GM23338 (cell line): ENCODE measurements at regions not wholly inside any gene's neighbourhood (a gene's known extent, or its start where the extent isn't known, plus 50 kb on each side); places are given as distances from the start of the nearest gene placed in this dataset.

ENCODE experiments used
- ATAC-seq: fragments of 200-7000 bp; cut with Tn5 transposase; 3 replicates; pipeline ENCODE4 v1.9.1; 2020
- DNase-seq: peaks from one replicate; pipeline ENCODE4 v3.0.0-alpha.2; 2015; ENCODE audit warnings: low spot score
- H2AFZ ChIP-seq: fragments of 200-600 bp; sonication (generic); 2 replicates; pipeline ENCODE4 v1.8.0; 2016; ENCODE audit warnings: antibody characterized with exemption, mild to moderate bottlenecking, moderate library complexity
- H3F3A ChIP-seq: fragments of 200-600 bp; sonication (generic); replicated peaks from 2 replicates; pipeline ENCODE4 v1.8.0; 2017; ENCODE audit warnings: antibody characterized with exemption, mixed run types, low read depth
- H3K27ac ChIP-seq: fragments of 200-600 bp; sonication (generic); 2 replicates; pipeline ENCODE4 v1.6.1; 2016; ENCODE audit warnings: low read depth
- H3K27me3 ChIP-seq: fragments of 200-600 bp; sonication (generic); 2 replicates; pipeline ENCODE4 v1.8.0; 2016; ENCODE audit warnings: mild to moderate bottlenecking, mixed run types, moderate library complexity; ENCODE audit not compliant: insufficient read depth
- H3K36me3 ChIP-seq: fragments of 200-600 bp; sonication (generic); 2 replicates; pipeline ENCODE4 v1.8.0; 2016; ENCODE audit warnings: mild to moderate bottlenecking; ENCODE audit not compliant: insufficient read depth
- H3K4me1 ChIP-seq: fragments of 200-600 bp; sonication (generic); 2 replicates; pipeline ENCODE4 v1.8.0; 2016; ENCODE audit warnings: mild to moderate bottlenecking, moderate library complexity; ENCODE audit not compliant: insufficient read depth
- H3K4me2 ChIP-seq: fragments of 200-600 bp; sonication (generic); 2 replicates; pipeline ENCODE4 v1.7.1; 2017; ENCODE audit warnings: mixed run types
- H3K4me3 ChIP-seq: fragments of 200-600 bp; sonication (generic); 2 replicates; pipeline ENCODE4 v1.6.1; 2016; ENCODE audit warnings: mixed run types
- H3K79me2 ChIP-seq: fragments of 200-600 bp; sonication (generic); replicated peaks from 2 replicates; pipeline ENCODE4 v1.8.0; 2017; ENCODE audit warnings: mild to moderate bottlenecking; ENCODE audit not compliant: insufficient read depth
- H3K9me2 ChIP-seq: fragments of 200-600 bp; sonication (generic); 2 replicates; pipeline ENCODE4 v1.8.0; 2017; ENCODE audit not compliant: insufficient read depth
- H4K20me1 ChIP-seq: fragments of 200-600 bp; sonication (generic); replicated peaks from 2 replicates; pipeline ENCODE4 v1.8.0; 2017; ENCODE audit warnings: mild to moderate bottlenecking; ENCODE audit not compliant: insufficient read depth
- H3K27ac Mint-ChIP-seq: 2 replicates; pipeline ENCODE4 v1.8.0; 2020; ENCODE audit warnings: inconsistent platforms, mild to moderate bottlenecking, moderate library complexity, mixed read lengths
- H3K27me3 Mint-ChIP-seq: 3 replicates; pipeline ENCODE4 v1.8.0; 2022; ENCODE audit warnings: low read depth, mild to moderate bottlenecking, moderate library complexity, mixed read lengths, inconsistent platforms; ENCODE audit not compliant: insufficient read depth, poor library complexity
- H3K36me3 Mint-ChIP-seq: 3 replicates; pipeline ENCODE4 v1.8.0; 2021; ENCODE audit warnings: low read depth, mild to moderate bottlenecking, inconsistent platforms, moderate library complexity, mixed read lengths
- H3K4me1 Mint-ChIP-seq: 3 replicates; pipeline ENCODE4 v1.8.0; 2020; ENCODE audit warnings: mild to moderate bottlenecking, inconsistent platforms, mixed read lengths
- H3K4me3 Mint-ChIP-seq: 3 replicates; pipeline ENCODE4 v1.8.0; 2021; ENCODE audit warnings: moderate library complexity, mild to moderate bottlenecking, inconsistent platforms, mixed read lengths
- H3K9me3 Mint-ChIP-seq: 3 replicates; pipeline ENCODE4 v1.8.0; 2020; ENCODE audit warnings: moderate library complexity, mild to moderate bottlenecking, inconsistent platforms, mixed read lengths
- CREB1 ChIP-seq: fragments of 250-450 bp; sonication (Bioruptor Pico); IDR thresholded peaks from 2 replicates; pipeline ENCODE4 v1.5.0; 2020; ENCODE audit warnings: low read depth, mild to moderate bottlenecking, moderate library complexity
- JUNB ChIP-seq: IDR thresholded peaks from one replicate; pipeline ENCODE4 v1.6.1; 2016; ENCODE audit warnings: antibody characterized with exemption; ENCODE audit not compliant: unreplicated experiment
- POLR2AphosphoS5 ChIP-seq: IDR thresholded peaks from 2 replicates; pipeline ENCODE4 v1.6.1; 2016; ENCODE audit warnings: antibody characterized with exemption, low read depth
- TF ChIP-seq, protein P1 (sequence below): fragments of 250-450 bp; sonication (Bioruptor Pico); IDR thresholded peaks from 2 replicates; pipeline ENCODE4 v1.5.0; 2020; ENCODE audit warnings: mild to moderate bottlenecking, moderate library complexity
- TF ChIP-seq, protein P2 (sequence below): IDR thresholded peaks from 2 replicates; pipeline ENCODE4 v1.6.1; 2016; ENCODE audit warnings: antibody characterized with exemption

DNA sequence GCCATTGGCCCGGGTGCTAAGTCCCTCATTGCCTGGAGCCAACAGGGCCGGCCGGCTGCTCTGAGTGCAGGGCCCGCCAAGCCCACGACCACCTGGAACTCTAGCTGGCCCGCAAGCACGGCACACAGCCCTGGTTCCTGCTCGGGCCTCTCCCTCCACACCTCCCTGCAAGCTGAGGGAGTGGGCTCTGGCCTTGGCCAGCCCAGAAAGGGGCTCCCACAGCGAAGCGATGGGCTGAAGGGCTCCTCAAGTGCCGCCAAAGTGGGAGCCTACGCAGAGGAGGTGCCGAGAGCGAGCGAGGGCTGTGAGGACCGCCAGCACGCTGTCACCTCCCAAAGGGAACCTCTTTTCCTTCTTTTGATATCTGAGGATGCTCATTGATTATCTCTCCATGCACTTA is 283.4 kb downstream of the PRDM2 start (continued):
- TF ChIP-seq, protein P1, sequence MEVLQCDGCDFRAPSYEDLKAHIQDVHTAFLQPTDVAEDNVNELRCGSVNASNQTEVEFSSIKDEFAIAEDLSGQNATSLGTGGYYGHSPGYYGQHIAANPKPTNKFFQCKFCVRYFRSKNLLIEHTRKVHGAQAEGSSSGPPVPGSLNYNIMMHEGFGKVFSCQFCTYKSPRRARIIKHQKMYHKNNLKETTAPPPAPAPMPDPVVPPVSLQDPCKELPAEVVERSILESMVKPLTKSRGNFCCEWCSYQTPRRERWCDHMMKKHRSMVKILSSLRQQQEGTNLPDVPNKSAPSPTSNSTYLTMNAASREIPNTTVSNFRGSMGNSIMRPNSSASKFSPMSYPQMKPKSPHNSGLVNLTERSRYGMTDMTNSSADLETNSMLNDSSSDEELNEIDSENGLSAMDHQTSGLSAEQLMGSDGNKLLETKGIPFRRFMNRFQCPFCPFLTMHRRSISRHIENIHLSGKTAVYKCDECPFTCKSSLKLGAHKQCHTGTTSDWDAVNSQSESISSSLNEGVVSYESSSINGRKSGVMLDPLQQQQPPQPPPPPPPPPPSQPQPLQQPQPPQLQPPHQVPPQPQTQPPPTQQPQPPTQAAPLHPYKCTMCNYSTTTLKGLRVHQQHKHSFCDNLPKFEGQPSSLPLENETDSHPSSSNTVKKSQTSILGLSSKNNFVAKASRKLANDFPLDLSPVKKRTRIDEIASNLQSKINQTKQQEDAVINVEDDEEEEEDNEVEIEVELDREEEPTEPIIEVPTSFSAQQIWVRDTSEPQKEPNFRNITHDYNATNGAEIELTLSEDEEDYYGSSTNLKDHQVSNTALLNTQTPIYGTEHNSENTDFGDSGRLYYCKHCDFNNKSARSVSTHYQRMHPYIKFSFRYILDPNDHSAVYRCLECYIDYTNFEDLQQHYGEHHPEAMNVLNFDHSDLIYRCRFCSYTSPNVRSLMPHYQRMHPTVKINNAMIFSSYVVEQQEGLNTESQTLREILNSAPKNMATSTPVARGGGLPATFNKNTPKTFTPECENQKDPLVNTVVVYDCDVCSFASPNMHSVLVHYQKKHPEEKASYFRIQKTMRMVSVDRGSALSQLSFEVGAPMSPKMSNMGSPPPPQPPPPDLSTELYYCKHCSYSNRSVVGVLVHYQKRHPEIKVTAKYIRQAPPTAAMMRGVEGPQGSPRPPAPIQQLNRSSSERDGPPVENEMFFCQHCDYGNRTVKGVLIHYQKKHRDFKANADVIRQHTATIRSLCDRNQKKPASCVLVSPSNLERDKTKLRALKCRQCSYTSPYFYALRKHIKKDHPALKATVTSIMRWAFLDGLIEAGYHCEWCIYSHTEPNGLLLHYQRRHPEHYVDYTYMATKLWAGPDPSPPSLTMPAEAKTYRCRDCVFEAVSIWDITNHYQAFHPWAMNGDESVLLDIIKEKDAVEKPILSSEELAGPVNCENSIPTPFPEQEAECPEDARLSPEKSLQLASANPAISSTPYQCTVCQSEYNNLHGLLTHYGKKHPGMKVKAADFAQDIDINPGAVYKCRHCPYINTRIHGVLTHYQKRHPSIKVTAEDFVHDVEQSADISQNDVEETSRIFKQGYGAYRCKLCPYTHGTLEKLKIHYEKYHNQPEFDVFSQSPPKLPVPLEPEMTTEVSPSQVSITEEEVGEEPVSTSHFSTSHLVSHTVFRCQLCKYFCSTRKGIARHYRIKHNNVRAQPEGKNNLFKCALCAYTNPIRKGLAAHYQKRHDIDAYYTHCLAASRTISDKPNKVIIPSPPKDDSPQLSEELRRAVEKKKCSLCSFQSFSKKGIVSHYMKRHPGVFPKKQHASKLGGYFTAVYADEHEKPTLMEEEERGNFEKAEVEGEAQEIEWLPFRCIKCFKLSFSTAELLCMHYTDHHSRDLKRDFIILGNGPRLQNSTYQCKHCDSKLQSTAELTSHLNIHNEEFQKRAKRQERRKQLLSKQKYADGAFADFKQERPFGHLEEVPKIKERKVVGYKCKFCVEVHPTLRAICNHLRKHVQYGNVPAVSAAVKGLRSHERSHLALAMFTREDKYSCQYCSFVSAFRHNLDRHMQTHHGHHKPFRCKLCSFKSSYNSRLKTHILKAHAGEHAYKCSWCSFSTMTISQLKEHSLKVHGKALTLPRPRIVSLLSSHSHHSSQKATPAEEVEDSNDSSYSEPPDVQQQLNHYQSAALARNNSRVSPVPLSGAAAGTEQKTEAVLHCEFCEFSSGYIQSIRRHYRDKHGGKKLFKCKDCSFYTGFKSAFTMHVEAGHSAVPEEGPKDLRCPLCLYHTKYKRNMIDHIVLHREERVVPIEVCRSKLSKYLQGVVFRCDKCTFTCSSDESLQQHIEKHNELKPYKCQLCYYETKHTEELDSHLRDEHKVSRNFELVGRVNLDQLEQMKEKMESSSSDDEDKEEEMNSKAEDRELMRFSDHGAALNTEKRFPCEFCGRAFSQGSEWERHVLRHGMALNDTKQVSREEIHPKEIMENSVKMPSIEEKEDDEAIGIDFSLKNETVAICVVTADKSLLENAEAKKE (CRISPR knock-in tag) = no peak

DNA sequence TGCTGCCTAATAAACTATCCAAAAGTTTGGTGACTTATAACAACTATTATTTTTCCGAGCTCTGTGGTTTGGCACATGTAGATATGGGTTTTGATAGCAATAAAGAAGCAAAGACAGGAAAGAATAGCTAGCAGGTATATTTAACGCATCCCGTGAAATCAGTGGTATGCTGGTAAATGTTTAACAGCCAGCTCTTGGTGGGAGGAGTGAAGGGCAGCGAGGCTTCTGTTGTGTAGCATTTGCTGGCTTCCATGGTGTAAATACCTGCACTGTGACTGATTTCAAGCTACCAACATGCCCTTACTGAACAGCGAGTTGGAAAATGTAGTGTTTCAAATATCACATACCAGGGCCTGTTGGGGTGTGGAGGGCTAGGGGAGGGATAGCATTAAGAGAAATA is 291.0 kb downstream of the PRDM2 start:
- no peak overlapping the region for H2AFZ ChIP-seq
- H3K4me1 ChIP-seq = no peaks in the 10 kb centered on the region
- Mint-ChIP-seq H3K36me3 (peaks cover 13% of the 10 kb centered on the region), H3K27ac (no peak overlapping the region), H3K9me3 (peaks cover 18% of the 10 kb centered on the region), H3K4me1 (peaks cover 2% of the 10 kb centered on the region; the same call in 1 of the 3 replicates), H3K27me3 (peaks cover 3% of the 10 kb centered on the region), H3K4me3 (no peak overlapping the region)
- H3K79me2 ChIP-seq = no peaks in the 10 kb centered on the region
- no peak overlapping the region for H3K4me2 ChIP-seq
- DNase-seq = no peak
- no peaks in the 10 kb centered on the region for H3K36me3 ChIP-seq
- H3F3A ChIP-seq = no peaks in the 10 kb centered on the region
- H3K4me3 ChIP-seq = no peak overlapping the region
- no peak overlapping the region for H3K27ac ChIP-seq
- H3K9me2 ChIP-seq = peaks cover 3% of the 10 kb centered on the region; the same call in 1 of the 2 replicates
- no peak for TF ChIP-seq POLR2AphosphoS5
- TF ChIP-seq CREB1 (CRISPR knock-in tag) = no peak
- TF ChIP-seq JUNB = no peak
- TF ChIP-seq, protein P2, sequence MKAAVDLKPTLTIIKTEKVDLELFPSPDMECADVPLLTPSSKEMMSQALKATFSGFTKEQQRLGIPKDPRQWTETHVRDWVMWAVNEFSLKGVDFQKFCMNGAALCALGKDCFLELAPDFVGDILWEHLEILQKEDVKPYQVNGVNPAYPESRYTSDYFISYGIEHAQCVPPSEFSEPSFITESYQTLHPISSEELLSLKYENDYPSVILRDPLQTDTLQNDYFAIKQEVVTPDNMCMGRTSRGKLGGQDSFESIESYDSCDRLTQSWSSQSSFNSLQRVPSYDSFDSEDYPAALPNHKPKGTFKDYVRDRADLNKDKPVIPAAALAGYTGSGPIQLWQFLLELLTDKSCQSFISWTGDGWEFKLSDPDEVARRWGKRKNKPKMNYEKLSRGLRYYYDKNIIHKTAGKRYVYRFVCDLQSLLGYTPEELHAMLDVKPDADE = no peak
- no peaks in the 10 kb centered on the region for H4K20me1 ChIP-seq
- H3K27me3 ChIP-seq = no peaks in the 10 kb centered on the region
- ATAC-seq = no peak
